K562 (cell line): ENCODE measurements at regions not wholly inside any gene's neighbourhood (a gene's known extent, or its start where the extent isn't known, plus 50 kb on each side); places are given as distances from the start of the nearest gene placed in this dataset.

Experiments
- ATAC-seq: fragments of 200-7000 bp; cut with Tn5 transposase; 3 replicates; pipeline ENCODE4 v1.9.1; 2020; ENCODE audit warnings: moderate library complexity
- BruUV-seq: library from RNA; stranded (reverse); fragments of 400-500 nt; replicated peaks from 2 replicates; lab custom pipeline; 2021; lab: Mats Ljungman, UMichigan
- CTCF ChIA-PET: fragments of 300-600 bp; formaldehyde crosslinking; extraction: SDS; loops from one replicate; lab custom pipeline; 2021; ENCODE audit warnings: low intra/inter-chr PET ratio; lab: Yijun Ruan, JAX
- POLR2A ChIA-PET: fragments of 300-600, 350-650 bp; sonication (Branson Sonifier 250); formaldehyde crosslinking; extraction: SDS; loops from one replicate; lab custom pipeline; 2021; ENCODE audit warnings: antibody characterized with exemption, inconsistent platforms; lab: Yijun Ruan, JAX
- DNase-seq, 4 experiments: peaks; one replicate each; pipeline versions ENCODE4 v3.0.0 to v3.0.0-alpha.2; 2011 to 2018; ENCODE audit warnings: low spot score in 3 of 4, mixed read lengths in 3 of 4; ENCODE audit errors: extremely low read depth in 1 of 4
- FAIRE-seq: peaks from 2 replicates; lab custom pipeline; 2011; peaks lifted over from hg19 to GRCh38; lab: Jason Lieb, UNC
- H2AFZ ChIP-seq: 2 replicates; pipeline ENCODE4 v1.6.0; 2011; ENCODE audit warnings: low read depth, low read length, control low read depth, inconsistent platforms
- H3K27ac ChIP-seq: fragments of 200-600 bp; 3 replicates; pipeline ENCODE4 v1.8.0; 2011; ENCODE audit warnings: low read depth, mild to moderate bottlenecking, control low read depth, inconsistent platforms, low read length, moderate library complexity, mixed read lengths; ENCODE audit errors: extremely low read depth
- H3K27me3 ChIP-seq, 2 experiments: fragments of 300-600 bp in 1 of 2; 2 replicates in 1 of 2; 3 replicates in 1 of 2; pipeline versions ENCODE4 v1.6.0 to v1.8.0; 2011; ENCODE audit warnings: inconsistent platforms in 2 of 2, low read length in 2 of 2, mild to moderate bottlenecking in 1 of 2, mixed read lengths in 1 of 2, moderate library complexity in 1 of 2; ENCODE audit not compliant: control insufficient read depth in 2 of 2, insufficient read depth in 2 of 2
- H3K36me3 ChIP-seq: fragments of 300-600 bp; 3 replicates; pipeline ENCODE4 v1.8.0; 2011; ENCODE audit warnings: mild to moderate bottlenecking, low read length, inconsistent platforms; ENCODE audit not compliant: control insufficient read depth, insufficient read depth
- H3K4me1 ChIP-seq, 2 experiments: fragments of 200-600 bp in 1 of 2; replicated peaks in 1 of 2; 2 replicates in 1 of 2; 3 replicates in 1 of 2; pipeline versions ENCODE4 v1.5.1 to v1.8.0; 2011; ENCODE audit warnings: inconsistent platforms in 2 of 2, low read length in 2 of 2, mild to moderate bottlenecking in 1 of 2, mixed read lengths in 1 of 2, moderate library complexity in 1 of 2; ENCODE audit not compliant: control insufficient read depth in 2 of 2, insufficient read depth in 2 of 2
- H3K4me2 ChIP-seq: 2 replicates; pipeline ENCODE4 v1.6.1; 2011; ENCODE audit warnings: low read length, control low read depth, inconsistent platforms, mixed read lengths; ENCODE audit not compliant: insufficient read depth
- H3K4me3 ChIP-seq: fragments of 200-600 bp; sonication (generic), shearing (Covaris generic); 2 replicates; pipeline ENCODE4 v1.5.1; 2016; ENCODE audit warnings: control low read depth, inconsistent platforms
- H3K79me2 ChIP-seq: fragments of 200-600 bp; 3 replicates; pipeline ENCODE4 v1.8.0; 2011; ENCODE audit warnings: low read length, inconsistent platforms; ENCODE audit not compliant: control insufficient read depth, insufficient read depth
- H3K9ac ChIP-seq, 2 experiments: 2 replicates each; pipeline versions ENCODE4 v1.6.0 to v1.6.1; 2011; ENCODE audit warnings: low read depth in 2 of 2, low read length in 2 of 2, control low read depth in 1 of 2, inconsistent platforms in 1 of 2, mild to moderate bottlenecking in 1 of 2, mixed read lengths in 1 of 2; ENCODE audit not compliant: insufficient read depth in 1 of 2
- H3K9me1 ChIP-seq: one replicate; pipeline ENCODE4 v1.6.0; 2011; ENCODE audit warnings: inconsistent platforms, mild to moderate bottlenecking, low read length, moderate library complexity; ENCODE audit not compliant: control insufficient read depth, insufficient read depth
- H3K9me3 ChIP-seq: replicated peaks from 2 replicates; pipeline ENCODE4 v1.5.1; 2011; ENCODE audit warnings: low read depth, low read length, inconsistent platforms; ENCODE audit not compliant: control insufficient read depth, insufficient read depth
- H4K20me1 ChIP-seq: replicated peaks from 2 replicates; pipeline ENCODE4 v1.6.1; 2011; ENCODE audit warnings: low read length, inconsistent platforms, mixed read lengths; ENCODE audit not compliant: control insufficient read depth, insufficient read depth
- BACH1 ChIP-seq: fragments of 200-800 bp; sonication (Bioruptor generic); IDR thresholded peaks from 2 replicates; pipeline ENCODE4 v1.6.1; 2016; ENCODE audit warnings: missing genetic modification characterization, missing compliant biosample characterization
- HDAC8 ChIP-seq: fragments of 450-650 bp; IDR thresholded peaks from 2 replicates; pipeline ENCODE4 v1.6.1; 2016; ENCODE audit warnings: mild to moderate bottlenecking, missing genetic modification characterization, moderate library complexity, missing compliant biosample characterization
- ILK ChIP-seq: fragments of 450-650 bp; IDR thresholded peaks from 2 replicates; pipeline ENCODE4 v1.6.1; 2016; ENCODE audit warnings: missing genetic modification characterization, low read depth, mild to moderate bottlenecking, missing compliant biosample characterization, moderate library complexity, borderline replicate concordance
- RCOR1 ChIP-seq, 2 experiments: IDR thresholded peaks; 2 replicates each; pipeline ENCODE4 v1.6.1; 2012; ENCODE audit warnings: low read depth in 2 of 2, low read length in 2 of 2, borderline replicate concordance in 1 of 2, improper control_type of control experiment in 1 of 2
- ZBTB17 ChIP-seq: fragments of 450-650 bp; formaldehyde crosslinking; IDR thresholded peaks from 2 replicates; pipeline ENCODE4 v1.4.0; 2020; ENCODE audit warnings: mild to moderate bottlenecking
- ZNF217 ChIP-seq: sonication (generic); formaldehyde crosslinking; IDR thresholded peaks from 2 replicates; pipeline ENCODE4 v1.8.0; 2022; ENCODE audit warnings: mild to moderate bottlenecking, missing genetic modification reagents
- ZNF24 ChIP-seq: fragments of 450-650 bp; IDR thresholded peaks from 2 replicates; pipeline ENCODE4 v1.6.1; 2016
- ZNF551 ChIP-seq: fragments of 250-450 bp; sonication (Bioruptor Pico); IDR thresholded peaks from 2 replicates; pipeline ENCODE4 v1.5.0; 2021; ENCODE audit warnings: mild to moderate bottlenecking, moderate library complexity
- WGBS: fragments of 100-300 bp; shearing (Covaris generic); methylation state at CpG from one replicate; pipeline ENCODE4 v1.1.6; 2016; ENCODE audit warnings: low coverage, mixed read lengths; ENCODE audit not compliant: insufficient coverage; ENCODE audit errors: missing lambda C conversion rate; 5-methylcytosine and 5-hydroxymethylcytosine counted together
- in situ Hi-C: fragments of 300-500 bp; cut with MboI; formaldehyde crosslinking; loops from 4 replicates; pipeline ENCODE4 v1.15.0; 2018; ENCODE audit warnings: inconsistent platforms, mixed read lengths
- intact Hi-C: fragments of 100-400 bp; cut with micrococcal nuclease; formaldehyde crosslinking; loops from 2 replicates; pipeline ENCODE4 v1.14.2; 2022
- TF ChIP-seq, protein P1 (sequence below): fragments of 450-650 bp; conservative IDR thresholded peaks from 2 replicates; pipeline ENCODE4 v1.6.1; 2016; ENCODE audit warnings: missing genetic modification characterization, low read depth, mild to moderate bottlenecking, control low read depth, missing compliant biosample characterization
- TF ChIP-seq, protein P2 (sequence below): fragments of 450-650 bp; formaldehyde crosslinking; IDR thresholded peaks from 2 replicates; pipeline ENCODE4 v1.4.0; 2020; ENCODE audit warnings: mild to moderate bottlenecking, moderate library complexity
- TF ChIP-seq, protein P3 (sequence below): fragments of 250-450 bp; sonication (Bioruptor Pico); IDR thresholded peaks from 2 replicates; pipeline ENCODE4 v1.5.0; 2020; ENCODE audit warnings: mild to moderate bottlenecking

DNA sequence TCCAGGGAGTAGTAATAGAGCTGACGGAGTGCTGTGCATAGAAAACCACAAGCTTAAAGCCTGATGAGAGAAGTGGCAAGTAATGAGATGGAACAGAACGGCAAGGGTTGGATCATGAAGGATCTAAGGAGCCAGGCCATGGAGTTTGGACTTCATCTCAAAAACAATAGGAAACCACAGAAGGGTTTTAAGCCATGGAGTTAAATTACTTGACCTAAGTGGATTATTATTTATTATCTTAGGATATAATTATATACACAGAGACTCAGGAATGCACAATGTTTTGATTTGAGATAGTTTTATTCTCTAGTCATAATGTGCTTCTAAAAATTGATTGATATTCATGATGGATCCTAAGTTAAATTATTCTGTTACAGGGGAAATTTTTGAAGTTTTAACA is 242.4 kb downstream of the PLPP3 start (continued):
- TF ChIP-seq, protein P1, sequence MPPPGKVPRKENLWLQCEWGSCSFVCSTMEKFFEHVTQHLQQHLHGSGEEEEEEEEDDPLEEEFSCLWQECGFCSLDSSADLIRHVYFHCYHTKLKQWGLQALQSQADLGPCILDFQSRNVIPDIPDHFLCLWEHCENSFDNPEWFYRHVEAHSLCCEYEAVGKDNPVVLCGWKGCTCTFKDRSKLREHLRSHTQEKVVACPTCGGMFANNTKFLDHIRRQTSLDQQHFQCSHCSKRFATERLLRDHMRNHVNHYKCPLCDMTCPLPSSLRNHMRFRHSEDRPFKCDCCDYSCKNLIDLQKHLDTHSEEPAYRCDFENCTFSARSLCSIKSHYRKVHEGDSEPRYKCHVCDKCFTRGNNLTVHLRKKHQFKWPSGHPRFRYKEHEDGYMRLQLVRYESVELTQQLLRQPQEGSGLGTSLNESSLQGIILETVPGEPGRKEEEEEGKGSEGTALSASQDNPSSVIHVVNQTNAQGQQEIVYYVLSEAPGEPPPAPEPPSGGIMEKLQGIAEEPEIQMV (tag): no peak
- TF ChIP-seq RCOR1 (IDR thresholded peaks at IDR 0.05; ENCODE audit: borderline replicate concordance in 1 of 2, low read depth in 2 of 2, low read length in 2 of 2) (no peak), ZNF217 (no peak), BACH1 (tag) (no peak), ILK (tag) (no peak), ZBTB17 (CRISPR knock-in tag) (no peak)
- TF ChIP-seq, protein P2, sequence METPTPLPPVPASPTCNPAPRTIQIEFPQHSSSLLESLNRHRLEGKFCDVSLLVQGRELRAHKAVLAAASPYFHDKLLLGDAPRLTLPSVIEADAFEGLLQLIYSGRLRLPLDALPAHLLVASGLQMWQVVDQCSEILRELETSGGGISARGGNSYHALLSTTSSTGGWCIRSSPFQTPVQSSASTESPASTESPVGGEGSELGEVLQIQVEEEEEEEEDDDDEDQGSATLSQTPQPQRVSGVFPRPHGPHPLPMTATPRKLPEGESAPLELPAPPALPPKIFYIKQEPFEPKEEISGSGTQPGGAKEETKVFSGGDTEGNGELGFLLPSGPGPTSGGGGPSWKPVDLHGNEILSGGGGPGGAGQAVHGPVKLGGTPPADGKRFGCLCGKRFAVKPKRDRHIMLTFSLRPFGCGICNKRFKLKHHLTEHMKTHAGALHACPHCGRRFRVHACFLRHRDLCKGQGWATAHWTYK (CRISPR knock-in tag): no peak

DNA sequence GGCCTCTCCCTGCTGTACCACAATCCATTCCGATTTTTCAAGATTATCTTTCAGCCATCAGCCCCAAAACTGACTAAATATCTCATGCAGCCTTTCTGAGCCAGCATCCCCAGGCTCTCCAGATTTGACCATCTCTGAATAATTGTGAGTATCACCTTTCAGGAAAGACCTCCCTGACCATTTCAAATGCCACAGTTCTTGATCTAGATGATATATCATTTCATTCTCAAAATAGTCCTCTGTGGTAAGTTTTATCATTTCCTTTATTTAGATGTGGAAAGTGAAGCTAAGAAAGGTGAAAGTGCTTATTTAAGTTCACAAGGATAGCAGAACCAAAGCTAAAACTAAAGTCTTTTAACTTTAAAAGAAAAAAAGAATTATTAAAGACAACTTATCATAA is 244.0 kb downstream of the PLPP3 start:
- intact Hi-C loops (no loop called here), in situ Hi-C loops (no loop called here)
- Histone ChIP-seq H3K9me3 (no peaks in the 10 kb centered on the region), H2AFZ (no peak overlapping the region), H3K79me2 (no peaks in the 10 kb centered on the region), H3K4me3 (no peak overlapping the region), H3K27me3 (no peaks in the 10 kb centered on the region), H3K36me3 (no peaks in the 10 kb centered on the region), H3K9ac (no peak overlapping the region), H3K4me1 (no peaks in the 10 kb centered on the region), H3K27ac (no peak overlapping the region), H3K4me2 (no peak overlapping the region), H4K20me1 (no peaks in the 10 kb centered on the region), H3K9me1 (no peaks in the 10 kb centered on the region)
- TF ChIP-seq, protein P3, sequence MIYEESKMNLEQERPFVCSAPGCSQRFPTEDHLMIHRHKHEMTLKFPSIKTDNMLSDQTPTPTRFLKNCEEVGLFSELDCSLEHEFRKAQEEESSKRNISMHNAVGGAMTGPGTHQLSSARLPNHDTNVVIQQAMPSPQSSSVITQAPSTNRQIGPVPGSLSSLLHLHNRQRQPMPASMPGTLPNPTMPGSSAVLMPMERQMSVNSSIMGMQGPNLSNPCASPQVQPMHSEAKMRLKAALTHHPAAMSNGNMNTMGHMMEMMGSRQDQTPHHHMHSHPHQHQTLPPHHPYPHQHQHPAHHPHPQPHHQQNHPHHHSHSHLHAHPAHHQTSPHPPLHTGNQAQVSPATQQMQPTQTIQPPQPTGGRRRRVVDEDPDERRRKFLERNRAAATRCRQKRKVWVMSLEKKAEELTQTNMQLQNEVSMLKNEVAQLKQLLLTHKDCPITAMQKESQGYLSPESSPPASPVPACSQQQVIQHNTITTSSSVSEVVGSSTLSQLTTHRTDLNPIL (CRISPR knock-in tag): no peak
- no peak for TF ChIP-seq HDAC8 (tag)
- TF ChIP-seq ZNF24: no peak
- TF ChIP-seq ZNF551: no peak
- CTCF ChIA-PET: no interaction called here
- FAIRE-seq (no peak), ATAC-seq (no peak), DNase-seq (no peak)
- POLR2A ChIA-PET: no interaction called here
- BruUV-seq: no TSS peak
- WGBS: 0% methylated on average over 1 of the region's 1 CpG
